CD4-positive, alpha-beta T cell treated with Interleukin-15 for 1 hour (primary cell): ENCODE measurements at regions not wholly inside any gene's neighbourhood (a gene's known extent, or its start where the extent isn't known, plus 50 kb on each side); places are given as distances from the start of the nearest gene placed in this dataset.
A peak's percentile ranks its signal among the peaks of the same experiment; 100 is the strongest.

Source experiments
- DNase-seq: peaks from one replicate; pipeline ENCODE4 v3.0.0-alpha.2; 2020

- no peak for DNase-seq
These were observed 559.0 kb upstream of the MEF2C start for GRCh38 chr5:89441965-89442364.

- no peak for DNase-seq
These were observed 557.7 kb upstream of the MEF2C start for GRCh38 chr5:89440670-89441069.

- DNase-seq = no peak
These were observed 554.8 kb upstream of the MEF2C start for GRCh38 chr5:89437450-89438435.

- DNase-seq = no peak
These were observed 553.5 kb upstream of the MEF2C start for GRCh38 chr5:89436464-89436863.

GRCh38 chr5:89435347-89435746 lies 552.4 kb upstream of the MEF2C start:
- no peak for DNase-seq

- no peak for DNase-seq
These were observed 545.6 kb upstream of the MEF2C start for GRCh38 chr5:89428624-89429023.

- no peak for DNase-seq
These were observed 542.1 kb upstream of the MEF2C start for GRCh38 chr5:89425062-89425461.

- no peak for DNase-seq
These were observed 538.1 kb upstream of the MEF2C start for GRCh38 chr5:89421035-89421434.

GRCh38 chr5:89418407-89419085 lies 535.6 kb upstream of the MEF2C start:
- DNase-seq = no peak

GRCh38 chr5:89417990-89418389 lies 535.0 kb upstream of the MEF2C start:
- DNase-seq = no peak

- no peak for DNase-seq
These were observed 534.5 kb upstream of the MEF2C start for GRCh38 chr5:89417515-89417914.

- DNase-seq = no peak
These were observed 528.9 kb upstream of the MEF2C start for GRCh38 chr5:89411891-89412290.

- DNase-seq = no peak
These were observed 524.1 kb upstream of the MEF2C start for GRCh38 chr5:89407054-89407453.

- DNase-seq = no peak
These were observed 518.7 kb upstream of the MEF2C start for GRCh38 chr5:89401659-89402058.

GRCh38 chr5:89401012-89401411 lies 518.0 kb upstream of the MEF2C start:
- DNase-seq = no peak

- DNase-seq = no peak
These were observed 516.6 kb upstream of the MEF2C start for GRCh38 chr5:89399548-89399947.

- no peak for DNase-seq
These were observed 514.1 kb upstream of the MEF2C start for GRCh38 chr5:89397096-89397495.

GRCh38 chr5:89396278-89396954 lies 513.4 kb upstream of the MEF2C start:
- DNase-seq = peak; percentile 24

- no peak for DNase-seq
These were observed 512.1 kb upstream of the MEF2C start for GRCh38 chr5:89395111-89395510.

GRCh38 chr5:89388872-89389271 lies 505.9 kb upstream of the MEF2C start:
- DNase-seq = no peak

- DNase-seq = no peak
These were observed 501.4 kb upstream of the MEF2C start for GRCh38 chr5:89384391-89384790.

- DNase-seq = no peak
These were observed 497.7 kb upstream of the MEF2C start for GRCh38 chr5:89380635-89381034.

- no peak for DNase-seq
These were observed 494.9 kb upstream of the MEF2C start for GRCh38 chr5:89377767-89378455.
